Activated T-cell treated with anti-CD3 and anti-CD28 coated beads for 24 hours (primary cell): ENCODE measurements at regions not wholly inside any gene's neighbourhood (a gene's known extent, or its start where the extent isn't known, plus 50 kb on each side); places are given as distances from the start of the nearest gene placed in this dataset.

Experiments used
- DNase-seq: peaks from one replicate; pipeline ENCODE4 v3.0.0-alpha.2; 2020; ENCODE audit warnings: low read depth

DNA sequence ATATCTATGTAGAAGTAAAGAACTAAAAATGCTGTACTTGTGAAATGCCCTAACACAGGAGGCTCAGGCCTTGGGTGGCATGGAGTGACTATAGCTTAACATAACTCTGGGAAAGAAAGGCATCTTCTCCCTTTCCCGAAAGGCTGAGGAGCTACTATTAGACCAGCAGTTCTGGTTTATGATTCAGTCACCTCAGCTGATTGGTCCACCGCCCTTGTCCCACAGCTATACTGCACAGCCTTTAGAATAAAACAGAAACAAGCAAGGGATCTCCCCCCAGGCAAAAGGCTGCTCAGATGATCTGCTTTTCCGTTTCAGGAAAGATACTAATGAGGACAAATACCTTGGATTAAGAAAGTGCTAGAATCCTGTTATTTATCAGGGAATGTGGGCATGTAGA lies 171.3 kb downstream of the SNCA start:
- DNase-seq = no peak

DNA sequence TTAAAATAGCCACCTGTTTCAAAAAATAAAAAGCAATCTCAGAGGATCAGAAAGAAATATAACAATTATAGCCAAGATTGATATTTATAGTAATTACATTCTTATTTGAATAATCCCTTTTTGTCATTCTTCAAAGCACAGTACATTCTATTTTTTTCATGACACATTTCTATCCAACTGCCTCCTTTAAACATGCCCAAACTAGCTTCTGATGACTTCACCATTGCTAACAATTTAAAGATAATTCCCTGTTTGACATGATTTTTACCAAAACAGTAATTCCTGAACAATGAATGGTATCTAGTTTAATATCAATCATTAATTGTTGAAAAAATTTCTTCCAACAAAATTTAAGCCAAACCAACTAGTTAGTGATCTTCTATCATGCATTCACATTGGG lies 172.4 kb downstream of the SNCA start:
- DNase-seq = no peak

DNA sequence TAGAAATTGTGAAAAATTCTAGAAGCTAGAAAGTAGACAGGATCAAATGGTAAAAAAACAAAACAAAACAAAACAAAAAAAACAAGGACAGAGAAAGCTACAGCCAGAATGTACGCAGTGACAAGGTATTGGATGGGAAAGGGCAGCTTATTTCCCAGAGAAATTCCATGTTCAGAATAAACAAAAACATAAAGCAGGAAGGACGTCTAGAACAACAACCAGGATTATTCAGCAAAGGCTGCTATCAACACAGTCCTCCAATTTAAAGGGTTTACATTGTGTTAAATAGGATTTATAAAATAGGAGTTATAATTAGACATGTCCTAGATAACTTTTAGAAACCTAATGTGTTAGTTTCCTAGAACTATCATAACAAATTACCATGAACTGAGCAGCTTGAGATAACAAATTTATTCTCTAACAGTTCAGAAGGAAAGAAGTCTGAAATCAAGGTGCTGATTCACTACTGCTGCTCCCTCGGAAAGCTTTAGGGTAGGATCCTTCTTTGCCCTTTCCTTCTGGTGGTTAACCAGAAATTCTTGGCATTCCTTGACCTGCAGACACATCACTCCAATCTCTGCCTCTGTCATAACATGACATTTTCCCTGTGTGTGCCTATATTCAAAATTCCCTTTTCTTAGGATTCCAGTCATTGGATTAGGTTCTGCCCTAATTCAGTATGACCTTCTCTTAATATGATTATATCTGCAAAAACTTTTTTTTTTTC lies 175.6 kb downstream of the SNCA start:
- DNase-seq = no peak

DNA sequence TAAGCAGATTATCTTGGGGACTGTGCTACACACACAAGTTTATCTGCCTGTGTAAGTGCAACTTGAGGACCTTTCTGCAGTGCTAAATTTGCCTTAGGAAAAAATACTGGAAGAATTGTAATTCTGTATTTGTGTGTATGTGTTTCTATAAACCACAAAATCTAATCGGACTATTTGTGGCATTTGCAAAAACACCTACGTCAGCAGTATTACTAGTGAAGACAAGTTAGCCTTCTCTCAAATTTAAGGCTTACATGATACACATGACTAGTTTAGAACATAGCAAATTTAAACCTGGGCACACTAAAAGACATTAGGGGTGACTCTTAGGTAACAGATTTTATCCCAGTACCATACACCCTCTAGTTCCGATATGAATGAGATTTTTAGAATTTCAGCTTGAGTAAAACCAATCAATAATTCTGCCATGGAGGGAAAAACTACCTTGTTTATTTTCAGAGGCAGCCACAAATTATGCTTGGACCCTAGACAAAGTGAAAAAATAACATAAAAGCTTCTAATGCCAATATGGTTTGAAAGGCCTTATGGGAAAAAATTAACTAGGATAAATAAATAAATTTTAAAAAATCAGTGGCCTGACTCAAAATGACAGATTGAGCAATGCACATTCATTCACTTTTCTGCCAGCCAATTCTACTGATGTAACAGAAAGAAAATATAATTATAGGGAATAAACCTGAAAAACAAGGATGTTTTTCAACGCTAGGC lies 176.4 kb downstream of the SNCA start:
- no peak for DNase-seq

DNA sequence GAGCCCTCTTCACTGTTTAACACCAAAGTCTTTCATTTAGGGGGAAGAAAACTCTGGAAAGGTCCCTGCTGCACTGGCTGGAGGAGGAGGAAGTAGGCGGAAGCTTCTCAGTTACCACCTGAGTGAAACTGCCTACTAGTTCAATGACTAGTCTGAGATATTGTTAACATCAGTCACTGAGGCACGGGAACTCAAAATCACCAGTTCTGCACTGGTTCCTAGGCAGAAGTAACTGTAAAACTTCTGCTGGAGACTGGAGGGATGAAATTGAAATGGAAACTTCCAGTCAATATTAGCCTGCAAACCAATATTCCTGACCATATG lies 178.3 kb downstream of the SNCA start:
- no peak for DNase-seq

DNA sequence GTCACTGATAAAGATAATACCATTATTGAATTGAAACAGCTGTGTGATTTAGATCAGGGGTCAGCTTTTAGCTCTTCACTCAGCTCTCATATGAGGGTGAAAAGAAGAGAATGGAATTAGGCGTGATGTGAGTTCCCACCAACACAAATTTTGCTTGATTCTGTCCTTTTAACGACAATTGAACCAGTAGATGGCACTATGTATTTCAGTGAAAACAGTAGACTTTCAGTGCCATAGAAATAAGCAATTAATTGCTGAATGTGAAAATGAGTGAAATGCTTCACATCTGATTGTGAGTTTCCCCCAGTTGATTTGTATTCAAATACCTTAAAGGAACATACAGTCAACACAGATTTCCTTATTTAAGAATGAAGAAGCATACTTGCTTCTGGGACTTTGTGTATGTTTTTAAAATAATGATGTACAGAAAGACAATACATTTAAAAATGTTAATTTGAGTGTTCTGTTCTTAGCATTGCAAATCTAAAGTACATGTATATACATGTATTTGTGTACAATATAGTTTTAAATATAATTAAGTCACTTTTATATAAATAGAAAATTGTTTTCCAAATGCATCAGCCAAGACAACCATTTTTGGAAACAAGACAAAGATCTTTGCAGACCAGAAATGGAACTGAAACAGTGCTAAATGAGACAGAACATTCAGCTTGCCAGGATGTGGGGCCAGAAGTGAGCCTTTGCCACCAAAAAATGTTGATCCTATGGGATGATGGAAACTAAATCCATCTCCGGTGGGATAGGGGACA lies 178.8 kb downstream of the SNCA start:
- DNase-seq = no peak

DNA sequence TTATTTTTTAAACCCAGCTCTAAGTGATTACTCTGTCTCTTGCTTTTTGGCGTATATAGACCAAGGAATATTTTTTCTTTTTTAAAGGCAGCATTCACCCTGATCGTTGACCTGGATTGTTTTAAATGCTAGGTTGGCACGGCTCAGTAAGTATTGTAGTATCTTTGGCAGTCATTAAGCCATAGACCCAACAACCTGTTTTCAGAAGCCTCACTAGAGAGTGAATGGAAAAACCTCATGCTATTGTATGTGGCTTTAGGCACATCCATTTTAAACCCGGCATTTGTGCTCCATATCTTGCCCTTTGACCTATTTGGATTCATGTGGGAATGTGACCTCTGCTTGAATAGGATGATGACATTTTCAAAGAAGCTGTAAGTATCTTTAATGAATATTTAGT lies 183.9 kb downstream of the SNCA start:
- no peak for DNase-seq

DNA sequence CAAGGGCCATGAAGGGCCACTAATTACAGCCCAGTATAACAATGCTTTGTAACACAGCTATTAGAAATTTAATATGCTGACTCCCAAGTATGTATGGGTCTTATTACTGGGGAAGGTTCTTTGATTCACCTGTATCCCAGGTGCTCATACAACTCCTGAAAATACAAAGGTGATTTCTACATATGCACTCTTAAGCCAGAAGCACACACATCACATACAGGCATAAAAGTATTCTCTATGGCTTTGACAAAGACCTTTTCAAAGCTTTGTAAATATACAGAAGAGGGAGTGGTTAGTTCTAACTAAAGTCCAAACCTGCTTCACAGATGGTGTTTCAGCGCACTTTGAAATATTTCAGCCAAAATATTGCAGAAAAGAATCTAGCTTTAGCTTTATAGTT lies 191.5 kb downstream of the SNCA start:
- no peak for DNase-seq

DNA sequence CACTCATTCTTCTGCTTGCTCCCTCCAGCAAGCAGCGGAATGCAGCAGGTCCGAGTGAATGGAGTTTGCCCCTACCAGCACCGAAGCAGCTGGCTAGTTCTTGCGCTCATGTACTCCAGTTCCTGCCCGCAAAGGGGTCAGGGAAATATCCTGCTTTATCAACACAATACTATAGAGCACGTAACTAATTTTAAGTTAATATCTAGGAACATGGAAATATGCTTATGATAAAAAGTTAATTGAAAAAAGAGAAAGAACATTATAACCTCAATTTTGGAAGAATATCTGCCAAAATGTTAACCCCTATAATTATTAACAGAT lies 195.6 kb downstream of the SNCA start:
- no peak for DNase-seq

DNA sequence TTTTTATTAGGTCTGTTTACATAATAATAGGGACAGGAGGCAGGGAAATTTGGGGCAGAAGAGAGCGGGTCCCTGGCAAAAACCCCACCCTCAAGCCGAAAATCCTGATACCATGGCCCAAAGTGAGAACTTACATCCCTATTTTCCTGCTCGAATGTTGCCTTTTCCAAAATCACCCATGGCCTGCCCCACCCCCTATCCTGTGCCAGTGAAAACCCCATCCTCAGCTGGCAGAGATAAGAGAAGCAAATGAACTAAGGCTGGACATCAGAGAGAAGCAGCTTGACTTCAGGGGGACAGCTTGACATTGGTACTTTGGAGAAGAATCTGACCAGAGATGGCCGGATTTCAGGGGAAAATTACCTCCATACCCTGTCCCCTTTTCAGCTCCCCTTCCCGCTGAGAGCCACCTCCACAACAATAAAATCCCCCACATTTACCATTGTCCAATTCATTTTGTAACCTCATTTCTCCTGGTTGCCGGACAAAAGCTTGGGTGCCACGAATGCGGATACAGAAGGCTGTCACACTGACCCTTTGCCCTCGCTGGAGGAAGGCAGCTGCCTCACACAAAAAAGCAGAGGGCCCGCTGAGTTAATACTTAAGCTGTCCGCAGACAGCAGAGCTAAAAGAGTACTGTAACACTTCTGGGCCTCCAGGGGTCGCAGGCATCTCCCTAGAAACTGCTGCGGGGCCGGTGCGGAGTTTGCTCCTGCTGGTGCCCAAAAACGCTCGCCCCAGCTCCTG lies 196.2 kb downstream of the SNCA start:
- DNase-seq = no peak

DNA sequence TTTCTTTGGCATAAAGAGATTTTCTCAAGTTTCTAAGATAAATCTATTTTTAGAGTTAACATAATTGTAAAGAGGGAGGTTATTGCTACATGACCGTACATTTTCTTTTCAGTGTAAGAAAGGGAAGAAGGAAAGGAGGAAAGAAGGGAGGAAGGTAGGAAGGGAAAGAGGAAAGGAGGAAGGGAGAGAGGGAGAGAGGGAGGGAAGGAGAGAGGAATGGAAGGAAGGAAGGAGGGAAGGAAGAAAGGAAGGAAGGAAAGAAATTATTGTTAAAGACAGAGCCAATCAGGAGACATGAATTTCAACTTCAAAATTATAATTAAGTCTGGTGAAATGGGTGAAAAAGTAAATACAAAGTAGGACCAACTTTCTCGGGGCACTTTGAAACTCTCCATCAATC lies 197.6 kb downstream of the SNCA start:
- no peak for DNase-seq

DNA sequence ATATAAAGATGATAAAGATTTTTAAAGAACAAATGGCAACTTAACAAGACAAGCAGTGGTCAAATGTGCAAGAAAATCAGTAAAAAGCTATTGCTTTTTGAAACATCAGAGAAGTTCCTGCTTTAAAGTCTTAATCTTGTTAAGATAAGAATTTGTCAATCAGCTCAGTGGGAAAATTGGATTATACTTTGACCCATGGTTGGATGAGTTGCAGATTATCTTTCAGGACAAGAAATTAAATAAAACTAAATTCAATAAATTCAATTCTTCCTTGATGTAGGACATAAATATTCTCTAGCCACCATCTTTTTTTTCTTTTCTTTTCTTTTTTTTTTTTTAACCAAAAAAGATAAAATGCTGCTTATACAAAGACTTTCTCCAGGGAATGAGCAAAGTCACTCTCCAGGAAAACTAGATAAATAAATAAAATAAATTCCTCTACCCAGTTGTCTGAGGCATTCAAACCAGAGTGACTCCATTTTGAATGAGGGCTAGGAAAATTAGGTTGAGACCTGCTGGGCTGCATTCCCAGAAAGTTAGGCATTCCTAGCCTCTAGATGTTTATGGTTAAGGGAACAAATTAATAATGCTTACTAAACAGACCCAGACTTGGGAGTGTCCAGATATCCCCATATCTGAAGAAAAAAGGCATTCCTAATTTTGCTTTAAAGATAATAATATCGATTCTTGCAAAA lies 211.2 kb downstream of the SNCA start:
- DNase-seq = no peak

DNA sequence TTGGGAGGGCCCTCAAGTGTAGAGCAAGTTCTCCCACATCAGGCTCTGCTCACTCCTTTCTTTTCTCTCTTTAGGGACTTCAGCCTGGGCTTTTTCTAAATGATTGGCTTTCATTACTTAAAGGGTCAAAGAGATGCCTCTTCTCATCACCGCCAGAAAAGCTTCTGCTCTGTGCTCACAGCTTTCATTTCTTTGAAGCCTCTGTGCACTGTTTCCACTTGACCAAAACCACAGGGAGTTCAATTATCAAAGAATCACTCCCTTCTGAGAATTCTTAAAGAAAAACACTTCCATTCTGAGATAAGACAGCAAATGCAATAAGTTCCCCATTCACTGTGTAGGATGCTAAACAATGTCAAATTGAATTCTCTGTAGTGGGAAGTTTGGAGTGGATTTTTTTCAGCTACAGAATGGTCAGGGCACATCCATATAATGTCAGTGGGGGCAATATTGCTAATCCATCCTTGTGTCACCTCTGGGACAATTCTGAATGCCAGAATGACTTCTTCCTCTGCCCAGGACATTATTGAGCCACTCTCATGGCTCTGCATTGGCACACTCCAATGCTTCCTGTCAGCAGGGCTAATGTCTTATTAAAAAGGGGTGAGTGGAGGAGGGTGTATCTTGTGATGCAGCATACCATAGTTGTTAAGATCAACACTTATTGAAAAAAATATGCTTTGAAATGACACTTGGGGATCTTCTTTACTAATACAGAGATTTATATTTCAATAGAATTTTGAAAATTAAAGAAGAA lies 217.6 kb downstream of the SNCA start:
- no peak for DNase-seq

DNA sequence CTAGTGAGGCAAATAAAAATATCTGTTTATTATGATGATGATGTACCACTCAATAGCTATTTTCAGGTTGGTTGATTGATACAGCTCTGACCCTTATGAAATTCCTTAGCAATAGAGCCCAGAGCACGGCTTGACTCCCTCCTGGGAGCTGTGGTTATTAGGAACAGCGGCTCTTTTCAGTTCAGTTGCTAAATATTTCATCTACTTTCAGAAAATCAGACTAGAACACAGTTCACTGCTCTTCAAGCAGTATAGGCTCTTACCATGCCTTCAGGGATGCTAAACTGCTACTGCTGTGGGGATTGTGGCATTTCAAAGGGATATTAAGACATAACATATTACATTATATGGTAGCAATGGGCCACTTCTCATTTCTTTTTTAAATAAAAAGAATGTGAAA lies 218.8 kb downstream of the SNCA start:
- no peak for DNase-seq

DNA sequence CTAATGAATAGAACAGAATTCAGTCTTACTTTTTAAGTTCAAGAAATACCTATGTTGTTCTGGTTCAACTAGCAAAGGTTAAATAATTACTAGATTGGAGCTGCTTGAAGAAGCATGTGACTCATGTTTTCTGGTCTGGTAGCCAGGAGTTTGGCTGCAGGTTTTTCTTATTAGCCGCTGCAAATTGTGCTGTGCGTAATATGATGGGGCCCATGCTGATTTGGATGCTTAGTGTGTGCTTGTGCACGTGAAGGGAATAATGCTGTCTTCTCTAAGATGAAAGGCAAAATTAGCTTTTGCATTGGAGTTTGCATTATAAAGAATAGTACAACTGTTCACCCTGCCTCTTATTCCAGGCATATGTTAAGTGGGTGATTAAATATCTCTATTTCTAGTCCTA lies 219.6 kb downstream of the SNCA start:
- no peak for DNase-seq

DNA sequence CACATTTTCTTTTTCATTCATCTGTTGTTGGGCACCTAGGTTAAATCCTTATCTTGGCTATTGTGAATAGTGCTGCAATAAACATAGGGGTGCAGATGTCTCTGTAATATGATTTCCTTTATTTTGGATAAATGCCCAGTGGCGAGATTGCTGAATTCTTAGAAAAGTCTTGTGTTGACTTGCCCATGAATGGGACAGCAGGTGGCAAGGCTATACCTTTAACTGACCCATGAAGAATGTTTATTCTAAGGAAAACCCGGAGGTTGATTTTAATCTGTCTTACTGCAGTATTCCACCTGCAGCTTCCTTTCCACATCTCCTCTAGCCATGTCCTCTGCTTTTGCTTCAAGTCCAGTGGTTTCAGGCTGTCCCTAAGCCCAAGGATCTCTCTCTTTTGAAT lies 220.6 kb downstream of the SNCA start:
- no peak for DNase-seq

DNA sequence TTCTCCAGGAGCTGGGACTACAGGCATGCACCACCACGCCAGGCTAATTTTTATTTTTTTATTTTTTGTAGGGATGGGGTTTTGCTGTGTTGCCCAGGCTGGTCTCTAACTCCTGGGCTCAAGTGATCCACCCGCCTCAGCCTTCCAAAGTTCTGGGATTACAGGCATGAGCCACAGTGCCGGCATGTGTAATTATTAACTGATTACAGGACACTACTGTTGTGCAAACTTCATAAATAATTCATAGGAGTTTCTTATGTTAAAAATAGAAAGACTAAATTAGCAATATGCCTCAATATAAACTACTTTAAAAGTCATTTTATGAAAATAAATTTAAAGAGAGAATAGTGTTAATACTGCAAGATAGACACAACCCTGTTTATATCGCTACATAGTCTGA lies 221.9 kb downstream of the SNCA start:
- no peak for DNase-seq

DNA sequence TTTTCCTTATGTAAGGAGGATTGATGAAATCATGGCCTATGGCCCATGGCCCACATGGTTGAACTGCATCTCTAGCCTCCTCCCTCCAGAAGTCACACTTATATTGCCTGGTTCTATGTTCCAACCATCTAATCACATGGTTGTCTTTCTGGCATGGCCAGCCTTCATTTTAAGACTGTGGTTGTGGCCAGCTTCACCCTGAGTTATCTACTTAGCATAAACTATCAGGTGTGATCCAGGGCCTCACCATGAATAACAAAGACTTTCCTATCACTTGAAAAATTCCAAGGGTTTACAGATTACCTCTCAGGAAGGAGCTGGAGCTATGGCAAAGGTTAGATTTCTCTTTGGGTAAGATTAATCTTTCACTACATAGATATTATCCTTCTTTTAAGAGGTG lies 222.8 kb downstream of the SNCA start:
- DNase-seq = no peak

DNA sequence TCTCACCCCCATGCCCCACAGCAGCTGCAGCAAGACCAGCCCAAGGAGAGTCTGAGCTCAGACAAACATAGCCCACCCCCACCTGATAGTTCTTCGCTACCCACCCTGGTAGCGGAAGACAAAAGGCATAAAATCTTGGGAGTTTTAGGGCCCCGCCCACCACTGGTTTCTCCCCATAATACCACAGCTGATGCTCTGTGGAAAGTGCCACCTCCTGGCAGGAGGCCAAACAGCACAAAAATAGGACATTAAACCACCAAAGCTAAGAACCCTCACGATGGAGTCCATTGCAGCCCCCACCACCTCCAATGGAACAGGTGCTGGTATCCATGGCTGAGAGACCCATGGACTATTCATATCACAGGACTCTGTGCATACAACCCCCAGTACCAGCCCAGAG lies 226.7 kb downstream of the SNCA start:
- no peak for DNase-seq

DNA sequence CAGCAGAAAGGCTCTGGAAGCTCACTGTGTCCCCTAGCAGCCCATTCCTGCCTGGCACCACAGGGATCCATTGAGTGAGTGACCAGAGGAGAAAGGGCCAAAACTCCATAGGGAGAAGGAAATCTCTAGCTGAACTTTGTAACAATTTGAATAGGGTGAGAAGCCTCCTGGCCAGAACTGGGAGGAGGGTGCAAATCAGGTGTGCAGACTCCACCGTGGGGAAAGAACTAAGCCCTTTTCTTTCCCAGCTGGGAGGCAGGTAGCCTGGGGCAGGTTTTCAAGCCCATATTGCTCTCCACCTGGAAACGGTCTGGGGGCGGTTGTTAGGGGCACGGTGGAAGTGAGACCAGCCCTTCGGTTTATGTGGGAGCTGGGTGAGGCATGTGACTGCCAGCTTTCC lies 227.2 kb downstream of the SNCA start:
- no peak for DNase-seq

DNA sequence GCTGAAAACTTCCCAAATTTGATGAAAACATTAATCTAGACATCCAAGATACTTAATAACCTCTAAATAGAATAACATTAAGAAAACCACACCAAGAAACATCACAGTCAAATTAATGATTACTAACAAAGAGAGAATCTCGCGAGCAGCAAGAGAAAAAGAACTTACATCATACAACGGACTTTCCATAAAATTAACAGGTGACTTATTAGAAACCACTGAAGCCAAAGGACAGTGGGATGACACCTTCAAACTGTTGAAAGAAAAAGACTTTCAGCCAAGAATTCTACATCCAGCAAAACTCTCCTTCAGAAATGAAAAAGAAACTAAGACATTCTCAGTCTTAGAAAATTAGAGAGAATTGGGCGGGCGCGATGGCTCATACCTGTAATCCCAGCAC lies 232.0 kb downstream of the SNCA start:
- no peak for DNase-seq

DNA sequence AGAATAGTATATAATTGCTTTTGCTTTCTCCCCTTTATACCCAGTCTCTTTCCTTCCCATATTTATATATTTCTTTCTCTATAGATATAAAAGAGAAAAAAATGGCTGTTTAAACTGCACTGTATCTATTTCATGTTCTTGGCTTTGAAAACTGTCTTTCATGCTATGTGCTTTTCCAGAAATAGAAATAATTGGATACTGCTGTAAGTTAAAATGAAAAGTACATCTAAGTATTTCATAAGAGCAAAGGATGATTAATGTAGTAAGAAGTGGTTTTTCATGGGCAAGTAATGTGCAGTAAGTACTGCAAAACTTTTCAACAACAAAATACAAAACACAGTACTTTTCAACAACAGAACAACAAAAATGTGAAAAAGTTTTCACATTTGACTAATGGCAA lies 237.9 kb downstream of the SNCA start:
- DNase-seq = no peak
